ENCODE measurements at regions not wholly inside any gene's neighbourhood (a gene's known extent, or its start where the extent isn't known, plus 50 kb on each side); places are given as distances from the start of the nearest gene placed in this dataset.

DNA sequence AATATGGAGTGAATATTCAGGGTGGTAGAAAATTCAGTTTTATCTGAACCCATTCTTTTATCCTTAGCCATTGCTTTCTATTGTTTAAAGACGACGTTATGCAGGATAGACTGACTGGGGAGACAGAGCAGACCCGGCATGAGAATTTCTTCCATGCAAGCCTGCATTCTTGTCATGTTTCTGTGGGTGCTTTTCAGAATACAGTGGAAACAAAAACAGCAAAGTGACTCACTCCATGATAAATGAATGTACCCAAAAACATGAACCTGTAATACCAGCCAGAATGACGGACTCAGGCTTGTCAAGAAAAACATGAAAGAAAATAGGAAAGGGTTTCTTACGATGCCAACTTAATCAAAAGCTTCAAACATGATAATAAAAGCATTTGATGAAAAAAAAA is 924.0 kb downstream of the EFNB2 start:
- TF ChIP-seq, protein P1, sequence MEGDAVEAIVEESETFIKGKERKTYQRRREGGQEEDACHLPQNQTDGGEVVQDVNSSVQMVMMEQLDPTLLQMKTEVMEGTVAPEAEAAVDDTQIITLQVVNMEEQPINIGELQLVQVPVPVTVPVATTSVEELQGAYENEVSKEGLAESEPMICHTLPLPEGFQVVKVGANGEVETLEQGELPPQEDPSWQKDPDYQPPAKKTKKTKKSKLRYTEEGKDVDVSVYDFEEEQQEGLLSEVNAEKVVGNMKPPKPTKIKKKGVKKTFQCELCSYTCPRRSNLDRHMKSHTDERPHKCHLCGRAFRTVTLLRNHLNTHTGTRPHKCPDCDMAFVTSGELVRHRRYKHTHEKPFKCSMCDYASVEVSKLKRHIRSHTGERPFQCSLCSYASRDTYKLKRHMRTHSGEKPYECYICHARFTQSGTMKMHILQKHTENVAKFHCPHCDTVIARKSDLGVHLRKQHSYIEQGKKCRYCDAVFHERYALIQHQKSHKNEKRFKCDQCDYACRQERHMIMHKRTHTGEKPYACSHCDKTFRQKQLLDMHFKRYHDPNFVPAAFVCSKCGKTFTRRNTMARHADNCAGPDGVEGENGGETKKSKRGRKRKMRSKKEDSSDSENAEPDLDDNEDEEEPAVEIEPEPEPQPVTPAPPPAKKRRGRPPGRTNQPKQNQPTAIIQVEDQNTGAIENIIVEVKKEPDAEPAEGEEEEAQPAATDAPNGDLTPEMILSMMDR (IDR thresholded peaks at IDR 0.05), result no peak
- TF ChIP-seq POLR2A (IDR thresholded peaks at IDR 0.05), result no peak
